IMR-90 (cell line): ENCODE measurements at regions not wholly inside any gene's neighbourhood (a gene's known extent, or its start where the extent isn't known, plus 50 kb on each side); places are given as distances from the start of the nearest gene placed in this dataset.

ENCODE experiments used
- ATAC-seq: fragments of 200-7000 bp; cut with Tn5 transposase; 2 replicates; pipeline ENCODE4 v1.9.1; 2020; ENCODE audit warnings: low read depth, mild to moderate bottlenecking, moderate library complexity
- BruUV-seq: library from RNA; stranded (reverse); fragments of 400-500 nt; replicated peaks from 2 replicates; lab custom pipeline; 2021; lab: Mats Ljungman, UMichigan
- CTCF ChIA-PET: fragments of 300-600 bp; formaldehyde crosslinking; extraction: SDS; loops from one replicate; lab custom pipeline; 2021; ENCODE audit warnings: antibody characterized with exemption; lab: Yijun Ruan, JAX
- POLR2A ChIA-PET: fragments of 300-600 bp; sonication (Branson Sonifier 250); formaldehyde crosslinking; loops from one replicate; lab custom pipeline; 2022; ENCODE audit warnings: antibody characterized with exemption; ENCODE audit not compliant: unreplicated experiment; lab: Charles Lee
- DNase-seq: peaks from one replicate; pipeline ENCODE4 v3.0.0; 2013
- H2AFZ ChIP-seq: replicated peaks from 2 replicates; pipeline ENCODE3; 2013; ENCODE audit warnings: low read length, mild to moderate bottlenecking; ENCODE audit not compliant: poor library complexity
- H2AK5ac ChIP-seq: 2 replicates; pipeline ENCODE4 v1.6.1; 2013; ENCODE audit warnings: low read depth, low read length, inconsistent platforms
- H2AK9ac ChIP-seq: replicated peaks from 2 replicates; pipeline ENCODE3; 2013; ENCODE audit warnings: mild to moderate bottlenecking, low read depth, low read length, moderate library complexity; ENCODE audit not compliant: poor library complexity
- H2BK120ac ChIP-seq: 2 replicates; pipeline ENCODE4 v1.6.1; 2013; ENCODE audit warnings: low read depth, low read length, inconsistent platforms
- H2BK15ac ChIP-seq: 3 replicates; pipeline ENCODE4 v1.6.1; 2013; ENCODE audit warnings: low read depth, low read length, inconsistent platforms
- H2BK20ac ChIP-seq: 2 replicates; pipeline ENCODE4 v1.6.1; 2013; ENCODE audit warnings: low read depth, mild to moderate bottlenecking, inconsistent platforms, low read length, moderate library complexity
- H2BK5ac ChIP-seq: 2 replicates; pipeline ENCODE4 v1.6.1; 2013; ENCODE audit warnings: mild to moderate bottlenecking, low read depth, low read length, inconsistent platforms; ENCODE audit not compliant: poor library complexity, severe bottlenecking
- H3K14ac ChIP-seq: replicated peaks from 2 replicates; pipeline ENCODE4 v1.6.1; 2013; ENCODE audit warnings: low read depth, low read length, inconsistent platforms
- H3K18ac ChIP-seq: 2 replicates; pipeline ENCODE4 v1.6.1; 2013; ENCODE audit warnings: low read depth, low read length, control low read depth
- H3K23ac ChIP-seq: 2 replicates; pipeline ENCODE4 v1.6.1; 2013; ENCODE audit warnings: low read depth, low read length, inconsistent platforms
- H3K27ac ChIP-seq: 2 replicates; pipeline ENCODE4 v1.5.1; 2013; ENCODE audit warnings: mild to moderate bottlenecking, control low read depth, low read length; ENCODE audit not compliant: insufficient read depth
- H3K27me3 ChIP-seq: 2 replicates; pipeline ENCODE4 v1.6.1; 2013; ENCODE audit warnings: low read length; ENCODE audit not compliant: control insufficient read depth, insufficient read depth
- H3K36me3 ChIP-seq: 2 replicates; pipeline ENCODE4 v1.6.1; 2013; ENCODE audit warnings: low read length, mixed read lengths; ENCODE audit not compliant: control insufficient read depth, insufficient read depth
- H3K4ac ChIP-seq: 2 replicates; pipeline ENCODE4 v1.6.1; 2013; ENCODE audit warnings: low read depth, low read length, inconsistent platforms
- H3K4me1 ChIP-seq: 2 replicates; pipeline ENCODE4 v1.6.1; 2013; ENCODE audit warnings: low read length, mixed read lengths; ENCODE audit not compliant: control insufficient read depth, insufficient read depth
- H3K4me2 ChIP-seq: 2 replicates; pipeline ENCODE4 v1.6.1; 2013; ENCODE audit warnings: low read depth, mild to moderate bottlenecking, control low read depth, low read length, moderate library complexity
- H3K4me3 ChIP-seq: 2 replicates; pipeline ENCODE4 v1.5.1; 2013; ENCODE audit warnings: low read depth, mild to moderate bottlenecking, control low read depth, low read length, moderate library complexity; ENCODE audit not compliant: insufficient read depth
- H3K56ac ChIP-seq: 2 replicates; pipeline ENCODE4 v1.6.1; 2013; ENCODE audit warnings: low read length, inconsistent platforms; ENCODE audit not compliant: insufficient read depth; ENCODE audit errors: extremely low read depth
- H3K79me1 ChIP-seq, 2 experiments: 2 replicates each; pipeline ENCODE4 v1.6.1; 2013; ENCODE audit warnings: low read length in 2 of 2, inconsistent platforms in 1 of 2, low read depth in 1 of 2
- H3K9ac ChIP-seq: 2 replicates; pipeline ENCODE4 v1.6.1; 2013; ENCODE audit warnings: low read depth, low read length, control low read depth
- H3K9me1 ChIP-seq: 2 replicates; pipeline ENCODE4 v1.6.1; 2013; ENCODE audit warnings: low read length, inconsistent platforms; ENCODE audit not compliant: insufficient read depth
- H3K9me3 ChIP-seq: 2 replicates; pipeline ENCODE4 v1.6.1; 2013; ENCODE audit warnings: low read length; ENCODE audit not compliant: control insufficient read depth, insufficient read depth
- H4K20me1 ChIP-seq: 2 replicates; pipeline ENCODE4 v1.6.1; 2013; ENCODE audit warnings: low read length, inconsistent platforms; ENCODE audit not compliant: insufficient read depth
- H4K5ac ChIP-seq: 2 replicates; pipeline ENCODE4 v1.6.1; 2013; ENCODE audit warnings: mild to moderate bottlenecking, low read depth, low read length, control low read depth
- H4K8ac ChIP-seq, 2 experiments: 2 replicates each; pipeline ENCODE4 v1.6.1; 2013; ENCODE audit warnings: low read depth in 2 of 2, low read length in 2 of 2, control low read depth in 1 of 2, inconsistent platforms in 1 of 2
- H4K91ac ChIP-seq: 2 replicates; pipeline ENCODE4 v1.6.1; 2013; ENCODE audit warnings: low read depth, low read length, inconsistent platforms; ENCODE audit not compliant: insufficient read depth
- CEBPB ChIP-seq: IDR thresholded peaks from 2 replicates; pipeline ENCODE4 v1.6.1; 2012; ENCODE audit warnings: low read depth, low read length, improper control_type of control experiment
- MAZ ChIP-seq: IDR thresholded peaks from 2 replicates; pipeline ENCODE4 v1.6.1; 2012; ENCODE audit warnings: low read depth, mild to moderate bottlenecking, low read length, improper control_type of control experiment, moderate library complexity, borderline replicate concordance
- POLR2A ChIP-seq: IDR thresholded peaks from 2 replicates; pipeline ENCODE4 v1.6.1; 2012; ENCODE audit warnings: mild to moderate bottlenecking, low read depth, low read length
- RAD21 ChIP-seq: IDR thresholded peaks from 2 replicates; pipeline ENCODE4 v1.6.1; 2012; ENCODE audit warnings: low read length, improper control_type of control experiment
- RCOR1 ChIP-seq: IDR thresholded peaks from 2 replicates; pipeline ENCODE4 v1.6.1; 2012; ENCODE audit warnings: mild to moderate bottlenecking, low read length, improper control_type of control experiment; ENCODE audit not compliant: insufficient replicate concordance
- SMC3 ChIP-seq: fragments of 150-350 bp; IDR thresholded peaks from 2 replicates; pipeline ENCODE4 v1.6.1; 2016; ENCODE audit warnings: low read depth, mild to moderate bottlenecking, antibody characterized with exemption, low read length, moderate library complexity
- WGBS, 2 experiments: methylation state at CpG; one replicate each; pipeline versions ENCODE4 v1.1.5 to v1.1.7; 2013; ENCODE audit warnings: missing lambda C conversion rate in 2 of 2; ENCODE audit not compliant: insufficient read length in 1 of 2; ENCODE audit errors: extremely low coverage in 2 of 2; 5-methylcytosine and 5-hydroxymethylcytosine counted together
- dilution Hi-C: fragments of 300-500 bp; cut with HindIII; formaldehyde crosslinking; loops from one replicate; pipeline ENCODE4 v1.14.3; 2018; ENCODE audit warnings: low sequenced_read_pairs; ENCODE audit not compliant: unreplicated experiment
- in situ Hi-C: fragments of 300-500 bp; cut with MboI; formaldehyde crosslinking; loops from 3 replicates; pipeline ENCODE4 v1.14.3; 2019; ENCODE audit warnings: low sequenced_read_pairs, inconsistent platforms, mixed read lengths
- intact Hi-C: fragments of 100-400 bp; cut with micrococcal nuclease; formaldehyde crosslinking; loops from 2 replicates; pipeline ENCODE4 v1.10.0; 2022

GRCh38 chr16:26563018-26563417 lies 503.7 kb upstream of the C16orf82 start:
- in situ Hi-C loops: no loop called here
- TF ChIP-seq POLR2A: no peak
- no peak for TF ChIP-seq RAD21
- no peak for TF ChIP-seq CEBPB
- TF ChIP-seq MAZ: no peak
- TF ChIP-seq RCOR1: no peak
- TF ChIP-seq SMC3: no peak
- H2AK9ac ChIP-seq: no peak overlapping the region
- DNase-seq (no peak), ATAC-seq (no peak)
- intact Hi-C loops: no loop called here
- no peak overlapping the region for H3K18ac ChIP-seq
- H3K27me3 ChIP-seq: no peaks in the 10 kb centered on the region
- no peak overlapping the region for H2BK120ac ChIP-seq
- no peak overlapping the region for H2BK5ac ChIP-seq
- H3K79me1 ChIP-seq: no peaks in the 10 kb centered on the region
- H4K91ac ChIP-seq: no peak overlapping the region
- no peak overlapping the region for H3K56ac ChIP-seq
- no TSS peak for BruUV-seq
- CTCF ChIA-PET: no interaction called here
- no peak overlapping the region for H3K9ac ChIP-seq
- H3K4me1 ChIP-seq: no peaks in the 10 kb centered on the region
- no peak overlapping the region for H2BK20ac ChIP-seq
- H3K27ac ChIP-seq: no peak overlapping the region
- H3K9me3 ChIP-seq: peaks cover 13% of the 10 kb centered on the region; the same call in 1 of the 2 replicates
- no peak overlapping the region for H4K5ac ChIP-seq
- no peak overlapping the region for H3K23ac ChIP-seq
- POLR2A ChIA-PET: no interaction called here
- no peaks in the 10 kb centered on the region for H3K9me1 ChIP-seq
- dilution Hi-C loops: no loop called here
- H2AK5ac ChIP-seq: no peak overlapping the region
- no peak overlapping the region for H2AFZ ChIP-seq
- H4K8ac ChIP-seq: no peak overlapping the region
- no peak overlapping the region for H2BK15ac ChIP-seq
- H3K36me3 ChIP-seq: no peaks in the 10 kb centered on the region
- H3K4ac ChIP-seq: no peak overlapping the region
- no peak overlapping the region for H3K4me2 ChIP-seq
- no peaks in the 10 kb centered on the region for H4K20me1 ChIP-seq
- WGBS, 2 experiments: no CpG with 5 or more reads among the region's 2 CpGs
- no peak overlapping the region for H3K14ac ChIP-seq
- H3K4me3 ChIP-seq: no peak overlapping the region
